ENCODE measurements at regions not wholly inside any gene's neighbourhood (a gene's known extent, or its start where the extent isn't known, plus 50 kb on each side); places are given as distances from the start of the nearest gene placed in this dataset.

DNA sequence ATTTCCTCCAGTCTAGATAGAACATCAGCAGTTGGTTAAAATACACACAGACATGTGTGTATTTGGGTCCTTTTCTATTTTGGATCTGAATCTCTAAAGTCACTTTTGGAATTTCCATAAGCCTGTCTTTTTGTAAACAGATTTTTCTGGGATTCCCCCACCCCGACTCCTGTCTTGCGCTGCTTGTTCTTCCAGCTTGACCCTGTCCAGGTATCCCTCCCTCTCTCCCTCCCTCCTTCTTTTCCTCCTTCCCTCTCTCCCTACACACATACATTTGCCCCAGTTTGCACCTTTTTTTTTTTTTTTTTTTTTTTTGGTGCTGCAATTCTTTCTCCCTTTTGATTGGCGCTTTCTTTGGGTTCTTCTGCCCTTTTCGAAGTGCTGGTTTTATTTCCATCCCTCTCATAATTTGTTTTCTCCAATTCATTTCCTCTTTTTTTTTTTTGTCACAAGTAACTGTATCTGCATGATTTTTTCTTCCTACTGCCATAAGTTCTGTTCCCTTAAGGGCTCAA lies 114.8 kb upstream of the SERTAD2 start:
- in situ Hi-C loops (cut with MboI; ENCODE audit: low sequenced_read_pairs): no loop called here
- peak overlapping the region; percentile 91 for H3K27ac ChIP-seq (ENCODE audit: insufficient read depth, low read length)
- H2BK5ac ChIP-seq (ENCODE audit: low read depth, low read length, poor library complexity, severe bottlenecking): peak overlapping the region; percentile 92
- peak overlapping the region; percentile 87 for H2BK120ac ChIP-seq (ENCODE audit: low read depth, low read length)
- H3K4me3 ChIP-seq (ENCODE audit: insufficient read depth, low read depth, low read length): peak overlapping the region; percentile 64
- peak overlapping the region; percentile 22 for H2BK20ac ChIP-seq (ENCODE audit: low read depth, low read length)
- DNase-seq: no peak
- H4K20me1 ChIP-seq (ENCODE audit: insufficient read depth, low read length): no peaks in the 10 kb centered on the region
- CTCF ChIA-PET: interaction anchor here (1.6 kb wide), 1 partner anchor 91 kb away, joined by 4 read pairs; no protein-coding TSS in a partner anchor
- no peaks in the 10 kb centered on the region for H3K79me1 ChIP-seq (ENCODE audit: low read depth in 1 of 2, low read length in 2 of 2)
- peak overlapping the region; percentile 87 for H3K23ac ChIP-seq (ENCODE audit: low read depth, low read length)
- peaks cover 6% of the 10 kb centered on the region for H3K9me1 ChIP-seq (ENCODE audit: insufficient read depth, low read length)
- ATAC-seq (ENCODE audit: low read depth): no peak
- H3K9me3 ChIP-seq (ENCODE audit: control insufficient read depth, insufficient read depth, low read length): no peaks in the 10 kb centered on the region
- peak overlapping the region; percentile 33; the same call in 1 of the 2 replicates for H4K5ac ChIP-seq (ENCODE audit: low read depth, low read length)
- peak overlapping the region; percentile 82 for H2AK5ac ChIP-seq (ENCODE audit: low read depth, low read length)
- peak overlapping the region; percentile 50; the same call in 1 of the 3 replicates for H2BK15ac ChIP-seq (ENCODE audit: low read depth, low read length)
- H3K9ac ChIP-seq (ENCODE audit: low read depth, low read length): peak overlapping the region; percentile 67
- H3K56ac ChIP-seq (ENCODE audit: extremely low read depth, insufficient read depth, low read length): peak overlapping the region; percentile 89
- peak overlapping the region; percentile 41 to 78 for H4K8ac ChIP-seq (ENCODE audit: low read depth in 2 of 2, low read length in 2 of 2)
- peaks cover 16% of the 10 kb centered on the region for H3K4me1 ChIP-seq (ENCODE audit: control insufficient read depth, insufficient read depth, low read length)
- H2AK9ac ChIP-seq (replicated peaks; ENCODE audit: low read depth, low read length, poor library complexity): peak overlapping the region; percentile 83
- no peak for TF ChIP-seq BHLHE40 (IDR thresholded peaks at IDR 0.05; ENCODE audit: low read depth, low read length)
- TF ChIP-seq RFX5 (IDR thresholded peaks at IDR 0.05; ENCODE audit: low read depth, low read length): no peak
- TF ChIP-seq SMC3 (IDR thresholded peaks at IDR 0.05; ENCODE audit: low read depth, low read length): no peak
- no peak for TF ChIP-seq NFE2L2 (IDR thresholded peaks at IDR 0.05; ENCODE audit: low read depth, low read length)
- TF ChIP-seq, protein P1, sequence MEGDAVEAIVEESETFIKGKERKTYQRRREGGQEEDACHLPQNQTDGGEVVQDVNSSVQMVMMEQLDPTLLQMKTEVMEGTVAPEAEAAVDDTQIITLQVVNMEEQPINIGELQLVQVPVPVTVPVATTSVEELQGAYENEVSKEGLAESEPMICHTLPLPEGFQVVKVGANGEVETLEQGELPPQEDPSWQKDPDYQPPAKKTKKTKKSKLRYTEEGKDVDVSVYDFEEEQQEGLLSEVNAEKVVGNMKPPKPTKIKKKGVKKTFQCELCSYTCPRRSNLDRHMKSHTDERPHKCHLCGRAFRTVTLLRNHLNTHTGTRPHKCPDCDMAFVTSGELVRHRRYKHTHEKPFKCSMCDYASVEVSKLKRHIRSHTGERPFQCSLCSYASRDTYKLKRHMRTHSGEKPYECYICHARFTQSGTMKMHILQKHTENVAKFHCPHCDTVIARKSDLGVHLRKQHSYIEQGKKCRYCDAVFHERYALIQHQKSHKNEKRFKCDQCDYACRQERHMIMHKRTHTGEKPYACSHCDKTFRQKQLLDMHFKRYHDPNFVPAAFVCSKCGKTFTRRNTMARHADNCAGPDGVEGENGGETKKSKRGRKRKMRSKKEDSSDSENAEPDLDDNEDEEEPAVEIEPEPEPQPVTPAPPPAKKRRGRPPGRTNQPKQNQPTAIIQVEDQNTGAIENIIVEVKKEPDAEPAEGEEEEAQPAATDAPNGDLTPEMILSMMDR (conservative IDR thresholded peaks at IDR 0.05; ENCODE audit: low read depth, low read length): no peak
- TF ChIP-seq, protein P2, sequence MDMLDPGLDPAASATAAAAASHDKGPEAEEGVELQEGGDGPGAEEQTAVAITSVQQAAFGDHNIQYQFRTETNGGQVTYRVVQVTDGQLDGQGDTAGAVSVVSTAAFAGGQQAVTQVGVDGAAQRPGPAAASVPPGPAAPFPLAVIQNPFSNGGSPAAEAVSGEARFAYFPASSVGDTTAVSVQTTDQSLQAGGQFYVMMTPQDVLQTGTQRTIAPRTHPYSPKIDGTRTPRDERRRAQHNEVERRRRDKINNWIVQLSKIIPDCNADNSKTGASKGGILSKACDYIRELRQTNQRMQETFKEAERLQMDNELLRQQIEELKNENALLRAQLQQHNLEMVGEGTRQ (IDR thresholded peaks at IDR 0.05; ENCODE audit: low read depth, low read length): no peak
- H3K36me3 ChIP-seq (ENCODE audit: control insufficient read depth, insufficient read depth, low read length): no peaks in the 10 kb centered on the region
- no peaks in the 10 kb centered on the region for H3K27me3 ChIP-seq (ENCODE audit: control insufficient read depth, insufficient read depth, low read length)
- H3K4ac ChIP-seq (ENCODE audit: low read depth, low read length): peak overlapping the region; percentile 86
- H3K4me2 ChIP-seq (ENCODE audit: low read depth, low read length): peak overlapping the region; percentile 41
- peak overlapping the region; percentile 93 for H2AFZ ChIP-seq (replicated peaks; ENCODE audit: low read length, poor library complexity)
- peak overlapping the region; percentile 93 for H3K14ac ChIP-seq (replicated peaks; ENCODE audit: low read depth, low read length)
- intact Hi-C loops (cut with micrococcal nuclease): loop anchor here (5.0 kb wide), 2 partner anchors 39 to 121 kb away; no protein-coding TSS in a partner anchor
- H3K18ac ChIP-seq (ENCODE audit: low read depth, low read length): 0 out of 2 replicates have a peak overlapping the region, but pooled peaks have one; percentile 70
- no TSS peak for BruUV-seq (replicated peaks)
- dilution Hi-C loops (cut with HindIII; ENCODE audit: low sequenced_read_pairs, unreplicated experiment): no loop called here
- H4K91ac ChIP-seq (ENCODE audit: insufficient read depth, low read depth, low read length): peak overlapping the region; percentile 82
- POLR2A ChIA-PET (ENCODE audit: unreplicated experiment): no interaction called here
- WGBS, 2 experiments (ENCODE audit: extremely low coverage in 2 of 2, insufficient read length in 1 of 2): 18% methylated on average over 2 of the region's 4 CpGs; no CpG with 5 or more reads in 1 of the 2 experiments

Data from IMR-90 (cell line).